SK-N-SH (cell line): ENCODE measurements at regions not wholly inside any gene's neighbourhood (a gene's known extent, or its start where the extent isn't known, plus 50 kb on each side); places are given as distances from the start of the nearest gene placed in this dataset.

Source experiments
- CTCF ChIA-PET: fragments of 300-600, 350-600 bp; formaldehyde crosslinking; extraction: SDS; loops from one replicate; lab custom pipeline; 2021; lab: Yijun Ruan, JAX
- POLR2A ChIA-PET: fragments of 350-600 bp; sonication (Branson Sonifier 250); formaldehyde crosslinking; extraction: SDS; loops from one replicate; lab custom pipeline; 2020; ENCODE audit warnings: antibody characterized with exemption, inconsistent platforms; lab: Yijun Ruan, JAX
- DNase-seq: peaks from one replicate; pipeline ENCODE4 v3.0.0; 2012
- H2AFZ ChIP-seq: fragments of 200-600 bp; sonication (generic); 2 replicates; pipeline ENCODE4 v1.8.1; 2016; ENCODE audit warnings: antibody characterized with exemption, mild to moderate bottlenecking, low read depth
- H3F3A ChIP-seq: fragments of 200-600 bp; sonication (generic); replicated peaks from 2 replicates; pipeline ENCODE3; 2016; ENCODE audit warnings: antibody characterized with exemption, mild to moderate bottlenecking; ENCODE audit not compliant: insufficient read depth
- H3K27ac ChIP-seq, 2 experiments: fragments of 200-500 bp in 1 of 2; fragments of 200-600 bp in 1 of 2; sonication (Bioruptor generic) in 1 of 2; sonication (generic), shearing (Covaris generic) in 1 of 2; 2 replicates each; pipeline versions ENCODE4 v1.5.1 to v1.6.1; 2014 to 2016; ENCODE audit warnings: low read depth in 2 of 2, inconsistent platforms in 1 of 2, low read length in 1 of 2, mild to moderate bottlenecking in 1 of 2, mixed read lengths in 1 of 2
- H3K27me3 ChIP-seq: fragments of 200-600 bp; sonication (generic), shearing (Covaris generic); 2 replicates; pipeline ENCODE4 v1.6.1; 2016; ENCODE audit warnings: mixed run types; ENCODE audit not compliant: insufficient read depth
- H3K36me3 ChIP-seq, 2 experiments: fragments of 200-500 bp in 1 of 2; fragments of 200-600 bp in 1 of 2; sonication (Bioruptor generic) in 1 of 2; sonication (generic) in 1 of 2; replicated peaks in 1 of 2; 2 replicates each; pipeline versions ENCODE3 to v1.5.1; 2014 to 2016; ENCODE audit warnings: low read length in 1 of 2, mild to moderate bottlenecking in 1 of 2; ENCODE audit not compliant: insufficient read depth in 2 of 2, control insufficient read depth in 1 of 2
- H3K4me1 ChIP-seq, 2 experiments: fragments of 200-500 bp in 1 of 2; fragments of 200-600 bp in 1 of 2; sonication (Bioruptor generic) in 1 of 2; sonication (generic), shearing (Covaris generic) in 1 of 2; 2 replicates each; pipeline versions ENCODE4 v1.5.1 to v1.6.1; 2014 to 2016; ENCODE audit warnings: low read depth in 1 of 2, low read length in 1 of 2, mixed run types in 1 of 2; ENCODE audit not compliant: insufficient read depth in 2 of 2, control insufficient read depth in 1 of 2
- H3K4me2 ChIP-seq: fragments of 200-600 bp; sonication (generic), shearing (Covaris generic); 2 replicates; pipeline ENCODE4 v1.6.1; 2017; ENCODE audit warnings: mixed run types
- H3K4me3 ChIP-seq, 2 experiments: fragments of 200-500 bp in 1 of 2; fragments of 200-600 bp in 1 of 2; sonication (Bioruptor generic) in 1 of 2; sonication (generic), shearing (Covaris generic) in 1 of 2; 2 replicates each; pipeline versions ENCODE4 v1.5.1 to v1.8.1; 2014 to 2016; ENCODE audit warnings: low read depth in 2 of 2, inconsistent platforms in 1 of 2, low read length in 1 of 2, mild to moderate bottlenecking in 1 of 2, mixed read lengths in 1 of 2, moderate library complexity in 1 of 2
- H3K79me2 ChIP-seq: fragments of 200-600 bp; sonication (generic); 2 replicates; pipeline ENCODE4 v1.8.1; 2017; ENCODE audit warnings: mild to moderate bottlenecking; ENCODE audit not compliant: insufficient read depth
- H3K9ac ChIP-seq: fragments of 200-600 bp; sonication (generic); 2 replicates; pipeline ENCODE4 v1.6.1; 2017; ENCODE audit warnings: mixed run types
- H3K9me2 ChIP-seq: fragments of 200-600 bp; sonication (generic); 2 replicates; pipeline ENCODE4 v1.6.1; 2017; ENCODE audit warnings: mixed run types
- H3K9me3 ChIP-seq: fragments of 200-600 bp; sonication (generic); 2 replicates; pipeline ENCODE4 v1.6.1; 2017; ENCODE audit warnings: mixed run types, mild to moderate bottlenecking, moderate library complexity
- H4K20me1 ChIP-seq: fragments of 200-600 bp; sonication (generic); 2 replicates; pipeline ENCODE4 v1.6.1; 2017; ENCODE audit warnings: mild to moderate bottlenecking, mixed run types; ENCODE audit not compliant: insufficient read depth
- CHD2 ChIP-seq: fragments of 150-350 bp; IDR thresholded peaks from 2 replicates; pipeline ENCODE4 v1.6.1; 2018; ENCODE audit warnings: low read length; ENCODE audit not compliant: partially characterized antibody
- GABPA ChIP-seq: IDR thresholded peaks from 2 replicates; pipeline ENCODE4 v1.4.0; 2012; ENCODE audit warnings: low read depth, mild to moderate bottlenecking
- GATA2 ChIP-seq: sonication (generic); formaldehyde crosslinking; IDR thresholded peaks from 2 replicates; pipeline ENCODE4 v1.5.0; 2020; ENCODE audit warnings: mild to moderate bottlenecking, missing genetic modification reagents
- MXI1 ChIP-seq: IDR thresholded peaks from 2 replicates; pipeline ENCODE4 v1.6.1; 2012; ENCODE audit warnings: mild to moderate bottlenecking, low read depth, low read length, improper control_type of control experiment
- NFIC ChIP-seq: IDR thresholded peaks from 2 replicates; pipeline ENCODE4 v1.4.0; 2012; ENCODE audit warnings: borderline replicate concordance
- NRF1 ChIP-seq: IDR thresholded peaks from 2 replicates; pipeline ENCODE4 v1.6.1; 2012; ENCODE audit warnings: low read depth, mild to moderate bottlenecking, low read length
- RAD21 ChIP-seq: IDR thresholded peaks from 2 replicates; pipeline ENCODE4 v1.6.1; 2012; ENCODE audit warnings: mild to moderate bottlenecking, low read length
- RCOR1 ChIP-seq: fragments of 150-350 bp; IDR thresholded peaks from 2 replicates; pipeline ENCODE4 v1.6.1; 2017; ENCODE audit warnings: antibody characterized with exemption, low read length
- RFX5 ChIP-seq: IDR thresholded peaks from 2 replicates; pipeline ENCODE4 v1.6.1; 2012; ENCODE audit warnings: mild to moderate bottlenecking, improper control_type of control experiment, low read length
- SMC3 ChIP-seq: IDR thresholded peaks from 2 replicates; pipeline ENCODE4 v1.6.1; 2012; ENCODE audit warnings: low read depth, low read length, improper control_type of control experiment
- TCF12 ChIP-seq: IDR thresholded peaks from 2 replicates; pipeline ENCODE4 v1.4.0; 2012
- TEAD4 ChIP-seq: IDR thresholded peaks from 2 replicates; pipeline ENCODE4 v1.4.0; 2012; ENCODE audit warnings: mild to moderate bottlenecking, borderline replicate concordance; ENCODE audit not compliant: insufficient read depth
- YY1 ChIP-seq: IDR thresholded peaks from 2 replicates; pipeline ENCODE4 v1.4.0; 2012; ENCODE audit warnings: low read depth, mild to moderate bottlenecking
- WGBS: methylation state at CpG from one replicate; pipeline ENCODE4 v1.1.6; 2017; ENCODE audit warnings: low lambda C conversion rate; 5-methylcytosine and 5-hydroxymethylcytosine counted together
- TF ChIP-seq, protein P1 (sequence below): IDR thresholded peaks from 2 replicates; pipeline ENCODE4 v1.4.0; 2012; ENCODE audit warnings: low read depth
- TF ChIP-seq, protein P2 (sequence below): IDR thresholded peaks from 2 replicates; pipeline ENCODE4 v1.6.1; 2012; ENCODE audit warnings: mild to moderate bottlenecking, low read depth, low read length, moderate library complexity

DNA sequence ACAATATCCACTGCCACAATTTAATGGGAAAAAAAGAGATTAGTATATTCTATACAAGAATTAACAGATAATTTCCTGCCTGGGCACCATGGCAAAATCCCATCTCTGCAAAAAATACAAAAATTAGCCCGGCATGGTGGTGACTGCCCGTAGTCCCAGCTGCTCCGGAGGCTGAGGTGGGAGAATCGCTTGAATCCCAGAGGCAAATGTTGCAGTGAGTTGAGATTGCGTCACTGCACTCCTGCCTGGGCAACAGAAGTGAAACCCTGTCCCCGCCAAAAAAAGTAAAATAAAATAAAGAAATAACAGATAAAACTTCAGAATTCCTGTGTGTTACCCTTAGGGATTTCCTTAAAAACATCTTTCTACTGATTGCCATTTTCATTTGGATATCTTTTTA, 1194.8 kb upstream of the PIK3C3 start:
- no peak overlapping the region for H3K4me3 ChIP-seq
- no peaks in the 10 kb centered on the region for H3K36me3 ChIP-seq
- 69% methylated on average over 6 of the region's 6 CpGs for WGBS
- H3K27me3 ChIP-seq = no peaks in the 10 kb centered on the region
- no peaks in the 10 kb centered on the region for H3K9me3 ChIP-seq
- H3K9ac ChIP-seq = no peak overlapping the region
- H3F3A ChIP-seq = no peaks in the 10 kb centered on the region
- H3K27ac ChIP-seq = no peak overlapping the region
- ChIA-PET CTCF (no interaction called here), POLR2A (no interaction called here)
- DNase-seq = no peak
- no peaks in the 10 kb centered on the region for H3K79me2 ChIP-seq
- no peak overlapping the region for H3K4me2 ChIP-seq
- TF ChIP-seq NFIC (no peak), RFX5 (no peak), NRF1 (no peak), TEAD4 (no peak), YY1 (no peak), SMC3 (no peak), RAD21 (no peak)
- TF ChIP-seq, protein P1, sequence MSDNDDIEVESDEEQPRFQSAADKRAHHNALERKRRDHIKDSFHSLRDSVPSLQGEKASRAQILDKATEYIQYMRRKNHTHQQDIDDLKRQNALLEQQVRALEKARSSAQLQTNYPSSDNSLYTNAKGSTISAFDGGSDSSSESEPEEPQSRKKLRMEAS = no peak
- TF ChIP-seq, protein P2, sequence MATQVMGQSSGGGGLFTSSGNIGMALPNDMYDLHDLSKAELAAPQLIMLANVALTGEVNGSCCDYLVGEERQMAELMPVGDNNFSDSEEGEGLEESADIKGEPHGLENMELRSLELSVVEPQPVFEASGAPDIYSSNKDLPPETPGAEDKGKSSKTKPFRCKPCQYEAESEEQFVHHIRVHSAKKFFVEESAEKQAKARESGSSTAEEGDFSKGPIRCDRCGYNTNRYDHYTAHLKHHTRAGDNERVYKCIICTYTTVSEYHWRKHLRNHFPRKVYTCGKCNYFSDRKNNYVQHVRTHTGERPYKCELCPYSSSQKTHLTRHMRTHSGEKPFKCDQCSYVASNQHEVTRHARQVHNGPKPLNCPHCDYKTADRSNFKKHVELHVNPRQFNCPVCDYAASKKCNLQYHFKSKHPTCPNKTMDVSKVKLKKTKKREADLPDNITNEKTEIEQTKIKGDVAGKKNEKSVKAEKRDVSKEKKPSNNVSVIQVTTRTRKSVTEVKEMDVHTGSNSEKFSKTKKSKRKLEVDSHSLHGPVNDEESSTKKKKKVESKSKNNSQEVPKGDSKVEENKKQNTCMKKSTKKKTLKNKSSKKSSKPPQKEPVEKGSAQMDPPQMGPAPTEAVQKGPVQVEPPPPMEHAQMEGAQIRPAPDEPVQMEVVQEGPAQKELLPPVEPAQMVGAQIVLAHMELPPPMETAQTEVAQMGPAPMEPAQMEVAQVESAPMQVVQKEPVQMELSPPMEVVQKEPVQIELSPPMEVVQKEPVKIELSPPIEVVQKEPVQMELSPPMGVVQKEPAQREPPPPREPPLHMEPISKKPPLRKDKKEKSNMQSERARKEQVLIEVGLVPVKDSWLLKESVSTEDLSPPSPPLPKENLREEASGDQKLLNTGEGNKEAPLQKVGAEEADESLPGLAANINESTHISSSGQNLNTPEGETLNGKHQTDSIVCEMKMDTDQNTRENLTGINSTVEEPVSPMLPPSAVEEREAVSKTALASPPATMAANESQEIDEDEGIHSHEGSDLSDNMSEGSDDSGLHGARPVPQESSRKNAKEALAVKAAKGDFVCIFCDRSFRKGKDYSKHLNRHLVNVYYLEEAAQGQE = no peak
- H4K20me1 ChIP-seq = no peaks in the 10 kb centered on the region
- H3K4me1 ChIP-seq = no peaks in the 10 kb centered on the region
- H2AFZ ChIP-seq = no peak overlapping the region
- H3K9me2 ChIP-seq = no peaks in the 10 kb centered on the region

DNA sequence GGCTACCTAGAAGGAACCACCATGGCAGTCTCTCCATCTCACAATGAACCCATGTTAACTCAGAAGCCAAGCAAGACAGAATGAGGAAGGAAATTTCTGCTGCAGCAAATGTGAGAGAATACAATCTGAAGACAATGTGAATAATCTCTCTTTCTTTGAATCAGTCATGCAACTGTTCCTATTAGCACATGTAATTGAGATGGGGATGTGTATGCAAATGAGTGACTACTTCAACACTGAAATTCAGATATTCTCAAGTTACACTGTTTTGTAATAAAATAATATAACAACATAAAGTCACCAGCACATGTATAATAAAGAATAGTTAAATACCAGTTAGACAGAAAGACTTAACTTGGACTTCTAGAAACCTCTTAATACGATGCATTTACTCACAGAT, 1200.6 kb upstream of the PIK3C3 start:
- ChIA-PET POLR2A (no interaction called here), CTCF (no interaction called here)

More for the DNA sequence above, 1200.6 kb upstream of the PIK3C3 start:
- H3K27ac ChIP-seq = no peak overlapping the region
- H4K20me1 ChIP-seq = no peaks in the 10 kb centered on the region
- WGBS = 54% methylated on average over 1 of the region's 1 CpG
- no peak for DNase-seq
- no peaks in the 10 kb centered on the region for H3K79me2 ChIP-seq
- TF ChIP-seq GABPA = no peak
- TF ChIP-seq, protein P2 = no peak
- TF ChIP-seq RAD21 = no peak
- TF ChIP-seq CHD2 = no peak
- no peak for TF ChIP-seq GATA2 (CRISPR knock-in tag)
- TF ChIP-seq TEAD4 = no peak
- TF ChIP-seq RCOR1 = no peak
- TF ChIP-seq MXI1 = no peak
- TF ChIP-seq TCF12 = no peak
- no peaks in the 10 kb centered on the region for H3F3A ChIP-seq
- H3K9ac ChIP-seq = no peak overlapping the region
- H3K9me3 ChIP-seq = no peaks in the 10 kb centered on the region
- no peak overlapping the region for H2AFZ ChIP-seq
- no peak overlapping the region for H3K4me3 ChIP-seq
- H3K4me2 ChIP-seq = no peak overlapping the region
- H3K36me3 ChIP-seq = no peaks in the 10 kb centered on the region
- no peaks in the 10 kb centered on the region for H3K4me1 ChIP-seq
- no peaks in the 10 kb centered on the region for H3K9me2 ChIP-seq
- H3K27me3 ChIP-seq = no peaks in the 10 kb centered on the region
